GM12878 (cell line): ENCODE measurements at regions not wholly inside any gene's neighbourhood (a gene's known extent, or its start where the extent isn't known, plus 50 kb on each side); places are given as distances from the start of the nearest gene placed in this dataset.

Experiments used
- ATAC-seq: fragments of 200-7000 bp; cut with Tn5 transposase; 3 replicates; pipeline ENCODE4 v1.9.1; 2020; ENCODE audit warnings: mild to moderate bottlenecking, moderate library complexity
- BruUV-seq: library from RNA; stranded (reverse); fragments of 400-500 nt; replicated peaks from 2 replicates; lab custom pipeline; 2021; lab: Mats Ljungman, UMichigan
- CTCF ChIA-PET: fragments of 300-600 bp; sonication (Branson Sonifier 250); formaldehyde crosslinking; extraction: SDS; loops from one replicate; lab custom pipeline; 2021; ENCODE audit warnings: inconsistent platforms; lab: Yijun Ruan, JAX
- POLR2A ChIA-PET: fragments of 350-600 bp; formaldehyde crosslinking; extraction: SDS; loops from one replicate; lab custom pipeline; 2021; ENCODE audit warnings: inconsistent platforms; lab: Charles Lee
- RAD21 ChIA-PET: fragments of 300-600 bp; sonication (Branson Sonifier 250); formaldehyde crosslinking; loops from one replicate; lab custom pipeline; 2023; ENCODE audit warnings: antibody characterized with exemption; ENCODE audit not compliant: unreplicated experiment; lab: Charles Lee
- SMC1A ChIA-PET: fragments of 300-600 bp; sonication (Branson Sonifier 250); formaldehyde crosslinking; loops from one replicate; lab custom pipeline; 2023; ENCODE audit not compliant: unreplicated experiment, uncharacterized antibody; lab: Charles Lee
- DNase-seq: peaks from one replicate; pipeline ENCODE4 v3.0.0-alpha.2; 2011; ENCODE audit warnings: low read depth, low spot score
- FAIRE-seq: peaks from 3 replicates; lab custom pipeline; 2011; peaks lifted over from hg19 to GRCh38; lab: Jason Lieb, UNC
- H2AFZ ChIP-seq: 2 replicates; pipeline ENCODE4 v1.6.0; 2011; ENCODE audit warnings: low read depth, low read length, control low read depth; ENCODE audit not compliant: control insufficient read depth
- H3K27ac ChIP-seq: 2 replicates; pipeline ENCODE4 v1.5.1; 2011; ENCODE audit warnings: control low read depth; ENCODE audit not compliant: control insufficient read depth, insufficient read depth
- H3K27me3 ChIP-seq, 2 experiments: replicated peaks in 1 of 2; 2 replicates each; pipeline versions ENCODE4 v1.6.0 to v1.6.1; 2011; ENCODE audit warnings: low read length in 1 of 2; ENCODE audit not compliant: control insufficient read depth in 2 of 2, insufficient read depth in 2 of 2
- H3K36me3 ChIP-seq, 2 experiments: 2 replicates each; pipeline ENCODE4 v1.5.1; 2011; ENCODE audit warnings: low read length in 1 of 2; ENCODE audit not compliant: control insufficient read depth in 2 of 2, insufficient read depth in 2 of 2
- H3K4me1 ChIP-seq: 2 replicates; pipeline ENCODE4 v1.6.1; 2011; ENCODE audit warnings: mild to moderate bottlenecking, low read length, moderate library complexity, mixed read lengths; ENCODE audit not compliant: control insufficient read depth, insufficient read depth
- H3K4me2 ChIP-seq: 2 replicates; pipeline ENCODE4 v1.6.0; 2011; ENCODE audit warnings: control low read depth; ENCODE audit not compliant: control insufficient read depth, insufficient read depth
- H3K4me3 ChIP-seq: fragments of 200-600 bp; sonication (generic); 2 replicates; pipeline ENCODE4 v1.5.1; 2016
- H3K79me2 ChIP-seq: 2 replicates; pipeline ENCODE4 v1.6.0; 2011; ENCODE audit warnings: low read length; ENCODE audit not compliant: control insufficient read depth, insufficient read depth
- H3K9ac ChIP-seq: 2 replicates; pipeline ENCODE4 v1.8.0; 2011; ENCODE audit warnings: low read length, control low read depth, mixed read lengths; ENCODE audit not compliant: control insufficient read depth, insufficient read depth
- H3K9me3 ChIP-seq: replicated peaks from 3 replicates; pipeline ENCODE4 v1.5.1; 2011; ENCODE audit warnings: mild to moderate bottlenecking, low read length; ENCODE audit not compliant: control insufficient read depth, insufficient read depth
- H4K20me1 ChIP-seq: 2 replicates; pipeline ENCODE4 v1.6.0; 2011; ENCODE audit not compliant: control insufficient read depth, insufficient read depth
- BCL11A ChIP-seq: IDR thresholded peaks from 2 replicates; pipeline ENCODE4 v1.6.1; 2011; ENCODE audit warnings: low read depth, low read length
- BMI1 ChIP-seq: fragments of 450-650 bp; IDR thresholded peaks from 2 replicates; pipeline ENCODE4 v1.6.1; 2016; ENCODE audit warnings: mild to moderate bottlenecking, moderate library complexity, borderline replicate concordance
- ETV6 ChIP-seq, 2 experiments: fragments of 450-650 bp in 1 of 2; IDR thresholded peaks in 1 of 2; conservative IDR thresholded peaks in 1 of 2; 2 replicates each; pipeline ENCODE4 v1.6.1; 2014; ENCODE audit warnings: antibody characterized with exemption in 1 of 2, borderline replicate concordance in 1 of 2, low read depth in 1 of 2, mild to moderate bottlenecking in 1 of 2, moderate library complexity in 1 of 2
- GABPA ChIP-seq: IDR thresholded peaks from 2 replicates; pipeline ENCODE4 v1.6.1; 2014; ENCODE audit warnings: antibody characterized with exemption, low read depth, mild to moderate bottlenecking, inconsistent platforms
- LARP7 ChIP-seq: fragments of 450-650 bp; IDR thresholded peaks from 2 replicates; pipeline ENCODE4 v1.6.1; 2017; ENCODE audit warnings: mild to moderate bottlenecking
- MTA2 ChIP-seq: fragments of 450-650 bp; IDR thresholded peaks from 2 replicates; pipeline ENCODE4 v1.6.1; 2016; ENCODE audit warnings: low read depth, mild to moderate bottlenecking, moderate library complexity
- MYB ChIP-seq: fragments of 150-350 bp; IDR thresholded peaks from 2 replicates; pipeline ENCODE4 v1.6.1; 2014; ENCODE audit warnings: mild to moderate bottlenecking, low read depth, low read length, borderline replicate concordance
- RELA ChIP-seq: fragments of 450-650 bp; IDR thresholded peaks from 2 replicates; pipeline ENCODE4 v1.8.0; 2014; ENCODE audit warnings: borderline replicate concordance; ENCODE audit not compliant: partially characterized antibody
- SREBF1 ChIP-seq: IDR thresholded peaks from 2 replicates; pipeline ENCODE4 v1.6.1; 2012; ENCODE audit warnings: mild to moderate bottlenecking, low read length
- WGBS: methylation state at CpG from one replicate; pipeline ENCODE4 v1.1.6; 2016; ENCODE audit warnings: low lambda C conversion rate; ENCODE audit not compliant: insufficient replicate concordance, insufficient coverage; ENCODE audit errors: missing lambda C conversion rate; 5-methylcytosine and 5-hydroxymethylcytosine counted together
- in situ Hi-C: fragments of 300-500 bp; cut with MboI; formaldehyde crosslinking; loops from 9 replicates; pipeline ENCODE4 v1.14.3; 2018; ENCODE audit warnings: mixed read lengths
- intact Hi-C: fragments of 100-400 bp; cut with micrococcal nuclease; formaldehyde crosslinking; loops from one replicate; pipeline ENCODE4 v1.14.2; 2022; ENCODE audit not compliant: unreplicated experiment
- TF ChIP-seq, protein P1 (sequence below): fragments of 450-650 bp; formaldehyde crosslinking; IDR thresholded peaks from 2 replicates; pipeline ENCODE4 v1.5.0; 2022; ENCODE audit warnings: mild to moderate bottlenecking, missing genetic modification characterization
- TF ChIP-seq, protein P2 (sequence below): IDR thresholded peaks from 2 replicates; pipeline ENCODE4 v1.6.1; 2012; ENCODE audit warnings: low read depth, low read length, improper control_type of control experiment
- TF ChIP-seq, protein P3 (sequence below): fragments of 150-350 bp; IDR thresholded peaks from 2 replicates; pipeline ENCODE4 v1.6.1; 2014; ENCODE audit warnings: mild to moderate bottlenecking, low read depth, low read length

DNA sequence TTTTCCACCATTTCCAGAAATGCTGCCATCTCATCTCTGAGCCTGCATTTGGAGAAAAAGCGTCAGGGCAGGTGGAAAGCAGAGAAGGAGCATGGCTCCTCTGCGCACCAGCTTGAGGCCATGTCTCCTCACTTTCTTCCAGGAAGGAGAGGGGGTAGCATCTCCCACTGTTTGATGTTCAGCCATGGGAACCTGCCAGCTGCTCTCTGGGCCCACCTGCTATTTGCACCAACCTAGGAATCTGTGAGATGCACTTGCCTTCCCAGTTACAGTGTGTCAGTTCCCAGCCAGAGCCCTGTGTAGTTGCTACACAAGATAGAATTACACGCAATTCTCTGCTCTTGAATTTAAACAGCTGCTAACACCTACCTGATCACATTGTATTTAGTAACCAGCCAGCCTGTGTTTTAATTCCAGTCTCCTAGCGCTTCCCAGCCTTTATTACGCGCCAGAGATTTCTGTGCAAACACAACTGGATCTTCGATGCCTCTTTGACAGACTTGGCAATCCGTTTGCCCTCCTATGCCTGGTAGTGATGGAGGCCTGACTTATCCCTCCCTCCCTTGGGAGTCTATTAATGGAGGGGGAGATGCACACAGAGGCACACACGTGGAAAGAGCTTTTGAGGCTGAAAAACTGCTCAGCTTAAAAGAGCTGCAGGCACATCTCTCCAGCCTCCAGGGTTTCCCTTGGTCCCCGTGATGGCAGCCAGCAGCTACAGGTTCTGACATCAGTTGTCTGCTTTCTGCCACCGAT is 98.1 kb upstream of the SEC14L1 start:
- H3K4me1 ChIP-seq = no peaks in the 10 kb centered on the region
- SMC1A ChIA-PET = no interaction called here
- no peak overlapping the region for H3K27ac ChIP-seq
- no peak for FAIRE-seq
- no peaks in the 10 kb centered on the region for H3K36me3 ChIP-seq
- no TSS peak for BruUV-seq
- intact Hi-C loops (no loop called here), in situ Hi-C loops (no loop called here)
- POLR2A ChIA-PET = no interaction called here
- H3K4me2 ChIP-seq = no peak overlapping the region
- H3K79me2 ChIP-seq = no peaks in the 10 kb centered on the region
- no peak overlapping the region for H2AFZ ChIP-seq
- ATAC-seq = no peak
- no peak overlapping the region for H3K9ac ChIP-seq
- WGBS = 36% methylated on average over 11 of the region's 11 CpGs
- CTCF ChIA-PET = interaction anchor here (0.7 to 1.2 kb wide), 2 partner anchors 14 to 621 kb away, joined by 3 to 6 read pairs; no protein-coding TSS in a partner anchor
- TF ChIP-seq SREBF1 (no peak), LARP7 (no peak), MYB (no peak), RELA (no peak), GABPA (no peak), BCL11A (no peak), BMI1 (no peak), ETV6 (conservative IDR thresholded peaks at IDR 0.05 in 1 of 2, IDR thresholded peaks at IDR 0.05 in 1 of 2; ENCODE audit: borderline replicate concordance in 1 of 2, low read depth in 1 of 2) (no peak), MTA2 (no peak)
- TF ChIP-seq, protein P1, sequence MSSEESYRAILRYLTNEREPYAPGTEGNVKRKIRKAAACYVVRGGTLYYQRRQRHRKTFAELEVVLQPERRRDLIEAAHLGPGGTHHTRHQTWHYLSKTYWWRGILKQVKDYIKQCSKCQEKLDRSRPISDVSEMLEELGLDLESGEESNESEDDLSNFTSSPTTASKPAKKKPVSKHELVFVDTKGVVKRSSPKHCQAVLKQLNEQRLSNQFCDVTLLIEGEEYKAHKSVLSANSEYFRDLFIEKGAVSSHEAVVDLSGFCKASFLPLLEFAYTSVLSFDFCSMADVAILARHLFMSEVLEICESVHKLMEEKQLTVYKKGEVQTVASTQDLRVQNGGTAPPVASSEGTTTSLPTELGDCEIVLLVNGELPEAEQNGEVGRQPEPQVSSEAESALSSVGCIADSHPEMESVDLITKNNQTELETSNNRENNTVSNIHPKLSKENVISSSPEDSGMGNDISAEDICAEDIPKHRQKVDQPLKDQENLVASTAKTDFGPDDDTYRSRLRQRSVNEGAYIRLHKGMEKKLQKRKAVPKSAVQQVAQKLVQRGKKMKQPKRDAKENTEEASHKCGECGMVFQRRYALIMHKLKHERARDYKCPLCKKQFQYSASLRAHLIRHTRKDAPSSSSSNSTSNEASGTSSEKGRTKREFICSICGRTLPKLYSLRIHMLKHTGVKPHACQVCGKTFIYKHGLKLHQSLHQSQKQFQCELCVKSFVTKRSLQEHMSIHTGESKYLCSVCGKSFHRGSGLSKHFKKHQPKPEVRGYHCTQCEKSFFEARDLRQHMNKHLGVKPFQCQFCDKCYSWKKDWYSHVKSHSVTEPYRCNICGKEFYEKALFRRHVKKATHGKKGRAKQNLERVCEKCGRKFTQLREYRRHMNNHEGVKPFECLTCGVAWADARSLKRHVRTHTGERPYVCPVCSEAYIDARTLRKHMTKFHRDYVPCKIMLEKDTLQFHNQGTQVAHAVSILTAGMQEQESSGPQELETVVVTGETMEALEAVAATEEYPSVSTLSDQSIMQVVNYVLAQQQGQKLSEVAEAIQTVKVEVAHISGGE = no peak
- TF ChIP-seq, protein P2, sequence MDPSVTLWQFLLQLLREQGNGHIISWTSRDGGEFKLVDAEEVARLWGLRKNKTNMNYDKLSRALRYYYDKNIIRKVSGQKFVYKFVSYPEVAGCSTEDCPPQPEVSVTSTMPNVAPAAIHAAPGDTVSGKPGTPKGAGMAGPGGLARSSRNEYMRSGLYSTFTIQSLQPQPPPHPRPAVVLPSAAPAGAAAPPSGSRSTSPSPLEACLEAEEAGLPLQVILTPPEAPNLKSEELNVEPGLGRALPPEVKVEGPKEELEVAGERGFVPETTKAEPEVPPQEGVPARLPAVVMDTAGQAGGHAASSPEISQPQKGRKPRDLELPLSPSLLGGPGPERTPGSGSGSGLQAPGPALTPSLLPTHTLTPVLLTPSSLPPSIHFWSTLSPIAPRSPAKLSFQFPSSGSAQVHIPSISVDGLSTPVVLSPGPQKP = no peak
- TF ChIP-seq, protein P3, sequence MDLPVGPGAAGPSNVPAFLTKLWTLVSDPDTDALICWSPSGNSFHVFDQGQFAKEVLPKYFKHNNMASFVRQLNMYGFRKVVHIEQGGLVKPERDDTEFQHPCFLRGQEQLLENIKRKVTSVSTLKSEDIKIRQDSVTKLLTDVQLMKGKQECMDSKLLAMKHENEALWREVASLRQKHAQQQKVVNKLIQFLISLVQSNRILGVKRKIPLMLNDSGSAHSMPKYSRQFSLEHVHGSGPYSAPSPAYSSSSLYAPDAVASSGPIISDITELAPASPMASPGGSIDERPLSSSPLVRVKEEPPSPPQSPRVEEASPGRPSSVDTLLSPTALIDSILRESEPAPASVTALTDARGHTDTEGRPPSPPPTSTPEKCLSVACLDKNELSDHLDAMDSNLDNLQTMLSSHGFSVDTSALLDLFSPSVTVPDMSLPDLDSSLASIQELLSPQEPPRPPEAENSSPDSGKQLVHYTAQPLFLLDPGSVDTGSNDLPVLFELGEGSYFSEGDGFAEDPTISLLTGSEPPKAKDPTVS = no peak
- DNase-seq = no peak
- no peaks in the 10 kb centered on the region for H4K20me1 ChIP-seq
- RAD21 ChIA-PET = interaction anchor here (1.3 kb wide), 1 partner anchor 14 kb away, joined by 3 read pairs; no protein-coding TSS in a partner anchor
- peaks cover 0 to 3% of the 10 kb centered on the region in 2 experiments; a peak in 2 of 4 replicates for H3K27me3 ChIP-seq
- no peaks in the 10 kb centered on the region; the same call in 2 of the 3 replicates for H3K9me3 ChIP-seq
- H3K4me3 ChIP-seq = no peak overlapping the region
